HG03045 (cell line): ENCODE measurements at regions not wholly inside any gene's neighbourhood (a gene's known extent, or its start where the extent isn't known, plus 50 kb on each side); places are given as distances from the start of the nearest gene placed in this dataset.

Experiments used
- ATAC-seq: cut with Tn5 transposase; IDR thresholded peaks from one replicate; pipeline ENCODE4 v1.9.1; 2021; ENCODE audit warnings: mild to moderate bottlenecking, moderate library complexity; ENCODE audit not compliant: unreplicated experiment

DNA sequence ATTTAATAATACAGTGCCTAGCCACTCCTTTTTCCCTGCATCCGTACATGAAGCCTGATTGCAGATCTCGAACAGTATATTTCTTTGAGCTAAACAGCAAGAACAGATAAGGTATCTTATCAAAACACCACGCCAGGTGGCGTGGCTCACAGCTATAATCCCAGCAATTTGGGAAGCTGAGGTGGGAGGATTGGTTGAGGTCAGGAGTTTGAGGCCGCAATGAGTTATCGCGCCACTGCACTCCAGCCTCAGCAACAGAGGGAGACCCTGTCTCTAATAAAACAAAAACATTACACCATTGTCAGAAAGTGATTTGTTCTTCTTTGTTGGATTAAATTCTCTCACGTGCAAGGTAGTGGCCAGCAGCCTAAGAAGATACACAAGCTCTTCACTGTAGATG is 291.2 kb upstream of the DMRT1 start:
- no peak for ATAC-seq

- ATAC-seq, result no peak
These were observed 289.2 kb upstream of the DMRT1 start for GRCh38 chr9:551986-552929.

- no peak for ATAC-seq
These were observed 286.0 kb upstream of the DMRT1 start for GRCh38 chr9:555493-555892.

DNA sequence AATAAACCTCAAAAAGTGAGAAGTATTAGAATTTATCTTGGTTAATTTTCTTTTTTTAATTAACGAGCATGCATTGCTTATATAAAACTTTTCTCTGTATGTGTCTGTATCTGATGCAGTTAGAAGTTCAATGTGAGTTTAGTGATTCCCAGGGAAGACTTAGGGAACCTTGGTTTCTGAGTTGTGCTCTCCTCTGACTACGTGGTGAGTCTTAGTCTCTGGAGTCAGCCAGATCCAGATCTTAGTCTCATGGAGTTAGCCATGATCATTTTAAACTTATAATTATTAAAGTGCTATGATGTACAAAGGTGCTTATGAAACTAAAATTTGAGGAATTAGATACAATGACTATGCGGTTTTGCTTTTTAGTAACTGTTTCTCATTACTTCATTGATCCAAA is 285.3 kb upstream of the DMRT1 start:
- ATAC-seq, result no peak

DNA sequence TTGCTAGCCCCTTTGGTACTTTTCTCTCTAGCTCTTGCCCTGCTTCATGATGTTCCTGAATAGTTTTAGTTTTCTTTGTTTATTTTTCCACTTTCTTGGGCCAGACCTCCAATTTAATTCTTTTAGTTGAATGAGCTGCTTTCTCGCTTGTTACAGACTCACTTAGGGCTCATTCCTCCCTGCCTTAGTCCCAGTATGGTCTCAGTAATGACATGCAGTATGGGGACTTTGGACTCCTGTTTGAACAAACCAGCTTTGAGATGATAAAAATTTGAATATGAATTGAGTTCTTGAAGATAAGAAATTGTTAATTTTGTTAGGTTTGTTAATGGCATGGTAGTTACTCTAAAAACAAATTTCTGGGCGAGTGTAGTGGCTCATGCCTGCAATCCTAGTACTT is 284.8 kb upstream of the DMRT1 start:
- ATAC-seq, result no peak

DNA sequence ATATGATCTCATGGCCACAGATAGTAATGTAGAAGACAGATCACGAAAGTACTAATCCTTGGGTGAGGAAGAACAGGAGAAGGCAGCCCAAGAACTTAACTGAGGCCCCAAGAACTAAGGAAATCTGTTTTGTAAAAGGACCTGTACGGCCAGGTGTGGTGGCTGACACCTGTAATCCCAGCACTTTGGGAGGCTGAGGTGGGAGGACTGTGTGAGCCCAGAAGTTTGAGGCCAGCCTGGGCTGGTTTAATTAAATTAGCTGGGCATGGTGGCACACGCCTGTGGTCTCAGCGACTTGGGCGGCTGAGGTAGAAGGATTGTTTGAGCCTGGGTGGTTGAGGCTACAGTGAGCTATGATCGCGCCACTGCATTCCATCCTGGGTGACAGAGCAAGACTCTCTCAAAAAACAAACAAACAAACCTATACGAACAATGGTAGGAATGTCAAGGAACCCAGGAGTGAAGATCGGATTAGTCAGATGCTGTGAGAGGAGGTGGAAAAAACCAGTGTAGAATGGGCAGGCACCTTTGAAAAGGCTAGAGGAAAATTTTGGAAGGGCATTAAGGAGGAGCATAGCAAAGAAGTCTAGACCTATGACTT is 283.8 kb upstream of the DMRT1 start:
- ATAC-seq, result no peak

DNA sequence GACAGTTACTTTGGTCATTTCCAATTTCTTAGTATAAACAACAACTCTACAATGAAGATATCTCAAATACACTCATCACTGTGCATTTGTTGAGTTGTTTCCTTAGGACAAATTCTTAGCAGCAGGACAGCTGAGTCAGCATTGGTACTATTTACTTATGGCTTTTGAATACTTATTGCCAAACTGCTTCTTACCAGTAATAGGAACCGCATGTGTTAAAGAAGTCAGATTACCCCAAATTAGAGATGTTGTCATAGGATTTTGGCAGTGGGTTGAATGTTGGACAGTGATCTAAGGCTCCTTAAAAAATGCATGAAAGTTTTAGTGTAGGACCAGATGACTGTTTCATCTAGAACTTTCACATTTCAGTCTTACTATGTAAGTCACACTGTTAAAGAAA is 280.1 kb upstream of the DMRT1 start:
- ATAC-seq, result no peak

DNA sequence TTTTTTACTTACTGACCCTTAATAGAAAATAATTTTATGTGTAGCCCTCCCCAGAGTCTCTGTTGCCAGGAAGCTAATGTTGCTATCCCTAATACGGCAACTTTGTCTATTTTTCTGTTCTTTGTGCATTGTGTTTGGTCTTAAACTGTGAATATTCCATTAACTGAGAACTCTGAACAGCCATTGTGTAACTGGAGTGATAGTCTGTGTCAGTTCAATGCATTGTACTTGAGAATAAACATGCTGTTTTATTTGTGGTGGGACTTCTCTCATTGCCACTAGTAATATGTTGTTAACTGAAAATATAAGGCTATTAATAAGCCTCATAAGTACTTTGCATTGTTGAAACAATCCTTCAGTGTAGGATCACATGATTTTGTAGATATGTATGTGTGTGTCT is 278.3 kb upstream of the DMRT1 start:
- ATAC-seq, result no peak

DNA sequence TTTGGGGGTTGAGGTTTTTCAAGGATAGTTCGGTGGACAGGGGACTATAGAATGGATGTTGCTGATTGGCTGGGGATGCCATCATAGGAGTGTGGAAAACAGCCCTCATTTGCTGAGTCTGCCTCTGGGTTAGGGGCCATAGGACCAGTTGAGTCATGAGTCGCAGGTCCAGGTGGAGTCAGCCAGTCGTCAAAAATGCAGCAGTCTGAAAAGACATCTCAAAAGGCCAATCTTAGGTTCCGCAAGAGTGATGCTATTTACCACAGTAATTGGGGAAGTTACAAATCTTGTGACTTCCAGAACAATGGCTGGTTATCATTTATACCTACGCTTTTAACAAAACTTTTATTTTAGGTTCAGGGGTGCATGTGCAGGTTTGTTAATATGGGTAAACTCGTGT is 276.0 kb upstream of the DMRT1 start:
- ATAC-seq, result no peak

- ATAC-seq, result peak; percentile 74
These were observed 274.3 kb upstream of the DMRT1 start for GRCh38 chr9:567128-567746.

DNA sequence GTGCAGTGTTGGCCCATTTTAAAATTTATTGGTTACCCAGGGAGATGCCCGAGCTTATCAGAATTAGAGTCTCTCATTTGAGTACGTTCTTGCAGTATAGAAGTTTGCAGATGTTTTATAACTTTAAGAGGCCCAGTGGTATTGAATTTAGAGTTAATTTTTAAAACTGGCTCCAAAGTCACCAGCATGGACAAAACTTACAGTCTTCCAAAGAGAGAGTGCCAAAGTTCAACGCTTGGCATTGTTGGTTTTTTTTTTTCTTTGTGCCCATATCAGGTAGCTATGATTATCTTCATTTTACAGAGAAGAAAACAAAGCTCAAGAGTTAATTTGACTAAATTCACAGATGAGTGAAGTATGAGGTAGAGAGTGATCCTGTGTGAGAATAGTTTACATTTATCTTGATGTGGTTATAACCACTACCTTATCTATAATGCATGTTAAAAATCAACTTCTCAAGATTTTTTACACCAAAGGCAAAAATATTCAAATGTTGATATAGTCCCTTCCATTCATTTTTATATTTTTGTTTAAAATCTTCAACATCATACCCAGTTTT is 273.7 kb upstream of the DMRT1 start:
- no peak for ATAC-seq

- ATAC-seq, result no peak
These were observed 272.2 kb upstream of the DMRT1 start for GRCh38 chr9:569296-569695.

- ATAC-seq, result no peak
These were observed 271.3 kb upstream of the DMRT1 start for GRCh38 chr9:570187-570586.

DNA sequence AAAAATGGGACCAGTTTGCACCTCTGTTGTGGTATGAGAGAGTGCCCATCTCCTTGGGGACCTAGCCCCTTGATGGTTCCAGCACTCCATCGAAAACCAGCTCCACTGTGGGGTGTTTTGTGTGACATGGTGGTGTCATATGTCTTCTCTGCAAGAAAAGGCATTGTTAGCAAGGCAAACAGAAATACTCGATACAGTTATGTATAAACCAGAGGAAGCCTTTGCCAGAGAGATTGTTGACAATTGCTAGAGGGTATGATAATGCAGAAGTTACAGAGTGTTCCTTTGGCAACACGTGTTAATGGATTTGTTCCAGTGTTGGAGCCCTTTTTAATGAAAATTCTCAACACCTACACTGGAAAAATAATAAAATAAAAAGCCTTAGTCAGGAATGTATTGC is 270.4 kb upstream of the DMRT1 start:
- ATAC-seq, result no peak

- ATAC-seq, result no peak
These were observed 269.8 kb upstream of the DMRT1 start for GRCh38 chr9:571741-572140.

GRCh38 chr9:573691-574410 is 267.6 kb upstream of the DMRT1 start:
- ATAC-seq, result no peak

DNA sequence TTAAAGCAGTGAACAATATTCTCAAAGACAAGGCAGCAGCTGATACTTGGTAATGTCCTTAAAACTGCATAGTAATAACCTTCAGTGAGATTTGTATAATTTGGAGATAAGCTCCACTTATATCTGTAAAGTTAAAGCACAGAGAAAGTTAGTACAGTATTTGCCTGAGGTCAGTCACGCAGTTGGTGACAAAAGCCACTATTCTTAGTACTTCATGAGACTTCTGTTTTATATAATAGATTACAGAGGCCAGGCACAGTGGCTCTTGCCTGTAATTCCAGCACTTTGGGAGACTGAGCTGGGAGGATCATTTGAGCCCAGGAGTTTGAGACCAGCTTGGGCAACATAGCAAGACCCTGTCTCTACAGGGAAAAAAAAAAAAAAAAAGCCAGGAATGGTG is 266.4 kb upstream of the DMRT1 start:
- no peak for ATAC-seq

DNA sequence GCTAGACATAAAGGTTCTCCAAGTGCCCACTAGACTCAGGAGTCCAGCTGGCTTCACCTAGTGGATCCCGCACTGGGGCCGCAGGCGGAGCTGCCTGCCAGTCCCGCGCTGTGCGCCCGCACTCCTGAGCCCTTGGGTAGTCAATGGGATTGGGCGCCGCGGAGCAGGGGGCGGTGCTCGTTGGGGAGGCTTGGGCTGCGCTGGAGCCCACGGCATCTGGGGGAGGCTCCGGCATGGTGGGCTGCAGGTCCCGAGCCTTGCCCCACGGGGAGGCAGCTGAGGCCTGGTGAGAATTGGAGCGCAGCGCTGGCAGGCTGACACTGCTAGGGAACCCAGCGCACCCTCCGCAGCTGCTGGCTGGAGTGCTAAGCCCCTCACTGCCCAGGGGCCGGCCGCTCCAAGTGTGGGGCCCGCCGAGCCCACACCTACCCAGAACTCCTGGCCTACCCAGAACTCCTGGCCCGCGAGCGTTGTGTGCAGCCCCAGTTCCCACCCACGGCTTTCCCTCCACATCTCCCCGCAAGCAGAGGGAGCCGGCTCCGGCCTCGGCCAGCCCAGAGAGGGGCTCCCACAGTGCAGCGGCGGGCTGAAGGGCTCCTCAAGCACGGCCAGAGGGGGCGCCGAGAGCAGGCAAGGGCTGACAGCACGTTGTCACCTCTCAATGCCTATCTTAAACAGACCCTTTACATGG is 260.7 kb upstream of the DMRT1 start:
- no peak for ATAC-seq

DNA sequence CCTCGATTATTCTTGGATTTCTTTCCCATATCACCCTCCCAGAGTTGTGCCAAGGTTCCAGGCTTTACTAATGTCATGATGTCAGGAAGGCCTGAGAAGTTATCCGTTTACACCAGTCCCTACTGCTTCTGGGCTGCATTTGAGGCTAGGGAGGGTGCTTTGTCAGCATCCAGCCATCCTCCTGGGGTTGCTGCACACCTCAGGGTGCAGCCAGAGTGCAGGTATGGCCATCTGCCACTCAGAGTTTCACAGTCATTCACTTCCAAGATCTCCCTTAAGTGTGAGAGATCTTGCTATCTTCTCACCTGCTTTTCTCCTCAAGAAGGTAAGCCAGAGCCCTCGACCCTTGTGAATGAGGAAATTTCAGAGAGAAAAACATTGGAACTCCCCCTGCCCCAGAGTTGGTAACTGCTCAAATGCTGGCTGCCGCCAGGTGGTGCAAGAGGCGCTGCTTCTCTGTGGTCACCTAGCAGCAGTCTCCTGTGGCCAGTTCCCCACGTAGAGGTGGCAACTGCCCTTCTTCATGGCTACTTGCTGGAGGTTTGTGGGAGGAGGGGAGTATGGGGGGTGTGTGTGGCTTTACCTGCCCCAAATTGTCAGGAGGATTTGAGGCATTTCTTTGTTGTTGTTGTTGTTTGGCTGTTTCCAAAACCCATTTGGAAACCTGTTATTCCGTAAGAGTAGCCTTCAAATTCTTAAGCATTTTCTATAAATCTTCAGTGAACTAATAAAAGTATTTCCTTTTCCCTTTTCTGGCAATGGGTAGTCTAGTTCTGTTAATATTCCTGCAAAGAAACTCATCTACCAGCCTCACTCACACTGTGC is 259.6 kb upstream of the DMRT1 start:
- no peak for ATAC-seq

DNA sequence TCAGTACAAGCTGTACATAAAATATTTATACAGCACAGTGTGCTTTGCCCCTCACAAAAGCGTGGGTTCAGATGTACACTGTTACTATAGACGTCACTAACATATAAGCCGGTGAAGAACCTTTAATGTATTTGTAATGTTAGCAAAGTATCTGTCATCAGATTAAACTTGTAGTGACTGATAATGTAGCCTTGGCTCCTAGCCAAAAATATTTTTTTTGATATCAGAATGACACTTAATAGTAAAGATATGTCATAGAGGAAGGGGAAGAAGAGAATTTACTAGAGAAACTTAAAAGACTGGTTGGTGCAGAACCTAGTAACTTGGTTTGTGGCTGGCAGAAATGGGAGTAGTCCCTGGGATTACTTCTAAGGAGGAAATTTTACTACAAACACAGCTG is 258.7 kb upstream of the DMRT1 start:
- no peak for ATAC-seq
